ENCODE measurements at regions not wholly inside any gene's neighbourhood (a gene's known extent, or its start where the extent isn't known, plus 50 kb on each side); places are given as distances from the start of the nearest gene placed in this dataset.
"Not testable (repeated sequence)": the region's sequence is repeated elsewhere in the genome, so short reads cannot be mapped to it uniquely, and the experiment has no call there.

DNA sequence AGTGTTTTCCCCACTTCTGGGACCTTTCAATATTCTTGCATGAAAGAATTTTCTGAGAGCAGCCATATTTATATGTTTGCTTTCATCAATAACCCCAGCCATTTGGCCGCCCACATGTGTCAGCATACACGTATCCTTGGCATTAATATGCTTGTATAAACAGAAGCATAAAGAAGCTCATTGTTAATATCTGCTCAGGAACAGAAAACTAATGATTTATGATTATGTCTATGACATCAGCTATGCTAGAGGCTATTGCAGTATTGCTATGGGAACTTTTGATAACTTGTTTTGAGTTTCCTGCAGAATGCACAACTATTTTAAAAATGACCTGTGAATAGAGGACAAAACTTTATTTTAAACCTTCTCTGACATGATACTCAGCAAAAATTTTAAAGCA is 300.9 kb upstream of the MTPN start:
- H3K27me3 ChIP-seq (ENCODE audit: low read depth, low read length): no peaks in the 10 kb centered on the region

GRCh38 chr7:136275794-136276193 is 298.6 kb upstream of the MTPN start:
- H3K4me1 ChIP-seq (ENCODE audit: control insufficient read depth in 1 of 2, insufficient read depth in 2 of 2, low read length in 2 of 2): no peaks in the 10 kb centered on the region
- no peak overlapping the region for H3K27ac ChIP-seq (ENCODE audit: low read length)
- H3K9me3 ChIP-seq (ENCODE audit: control insufficient read depth in 1 of 2, low read length in 2 of 2): no peaks in the 10 kb centered on the region
- no peaks in the 10 kb centered on the region for H3K36me3 ChIP-seq (ENCODE audit: control insufficient read depth in 1 of 2, insufficient read depth in 2 of 2, low read length in 2 of 2)
- no peak overlapping the region for H3K4me3 ChIP-seq (ENCODE audit: low read depth in 1 of 2, low read length in 2 of 2)
- H3K27me3 ChIP-seq (ENCODE audit: low read depth, low read length): no peaks in the 10 kb centered on the region

More for the DNA sequence above, 300.9 kb upstream of the MTPN start:
- H3K4me3 ChIP-seq (ENCODE audit: low read depth in 1 of 2, low read length in 2 of 2): no peak overlapping the region
- no peak overlapping the region for H3K27ac ChIP-seq (ENCODE audit: low read length)
- no peaks in the 10 kb centered on the region for H3K36me3 ChIP-seq (ENCODE audit: control insufficient read depth in 1 of 2, insufficient read depth in 2 of 2, low read length in 2 of 2)
- no peaks in the 10 kb centered on the region for H3K4me1 ChIP-seq (ENCODE audit: control insufficient read depth in 1 of 2, insufficient read depth in 2 of 2, low read length in 2 of 2)
- H3K9me3 ChIP-seq (ENCODE audit: control insufficient read depth in 1 of 2, low read length in 2 of 2): no peaks in the 10 kb centered on the region

DNA sequence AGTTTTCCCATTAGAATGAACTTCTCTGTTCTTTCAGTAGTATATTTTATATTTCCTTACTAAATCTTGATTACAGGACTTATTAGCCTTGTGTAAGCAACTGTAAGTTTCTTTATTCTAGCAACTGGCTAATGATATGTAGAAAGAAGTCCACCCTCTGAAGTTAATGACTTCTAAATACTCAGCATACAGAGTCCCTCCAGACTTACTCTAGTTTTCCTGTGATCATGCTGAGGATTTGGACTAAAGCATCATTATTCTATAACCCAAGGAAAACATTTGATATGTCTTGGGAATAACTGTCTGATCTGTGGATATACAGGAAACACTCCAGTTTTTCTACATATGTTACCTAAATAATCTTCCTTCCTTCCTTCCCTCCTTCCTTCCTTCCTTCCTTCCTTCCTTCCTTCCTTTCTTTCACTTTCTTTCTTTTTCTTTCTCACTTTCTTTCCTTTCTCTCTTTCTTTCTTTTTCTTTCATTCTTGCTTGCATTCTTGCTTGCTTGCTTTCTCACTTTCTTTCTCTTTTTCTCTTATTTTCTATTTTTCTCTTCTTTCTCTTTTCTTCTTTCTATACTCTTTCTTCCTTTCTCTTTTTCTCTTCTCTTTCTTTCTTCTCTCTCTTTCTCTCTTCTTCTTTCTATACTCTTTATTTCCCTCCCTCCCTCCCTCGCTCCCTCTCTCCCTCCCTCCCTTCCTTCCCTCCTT is 297.6 kb upstream of the MTPN start:
- no peaks in the 10 kb centered on the region for H3K27me3 ChIP-seq (ENCODE audit: low read depth, low read length)
- H3K36me3 ChIP-seq (ENCODE audit: control insufficient read depth in 1 of 2, insufficient read depth in 2 of 2, low read length in 2 of 2): no peaks in the 10 kb centered on the region
- H3K4me1 ChIP-seq (ENCODE audit: control insufficient read depth in 1 of 2, insufficient read depth in 2 of 2, low read length in 2 of 2): no peaks in the 10 kb centered on the region
- no peak overlapping the region for H3K27ac ChIP-seq (ENCODE audit: low read length)
- no peaks in the 10 kb centered on the region for H3K9me3 ChIP-seq (ENCODE audit: control insufficient read depth in 1 of 2, low read length in 2 of 2)
- H3K4me3 ChIP-seq (ENCODE audit: low read depth in 1 of 2, low read length in 2 of 2): no peak overlapping the region

DNA sequence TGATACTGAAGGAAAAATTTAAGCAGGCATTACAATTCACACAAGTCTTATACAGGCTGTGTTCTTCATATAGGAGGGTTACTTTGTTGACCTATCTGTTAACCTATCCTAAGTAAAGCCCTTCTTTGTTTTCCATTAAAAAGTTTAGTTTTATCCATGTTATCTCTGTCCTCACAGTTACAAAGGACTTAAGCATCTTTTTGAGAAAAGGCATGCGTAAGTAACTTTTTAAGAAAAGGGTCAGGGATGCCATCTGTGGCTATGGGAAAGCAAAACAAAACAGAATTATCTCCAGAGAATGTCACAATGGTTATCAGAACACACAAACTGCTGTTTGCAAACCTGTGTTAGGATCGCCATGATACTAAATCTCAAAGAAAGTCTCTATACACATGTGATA is 295.8 kb upstream of the MTPN start:
- H3K27me3 ChIP-seq (ENCODE audit: low read depth, low read length): no peaks in the 10 kb centered on the region
- no peak overlapping the region for H3K4me3 ChIP-seq (ENCODE audit: low read depth in 1 of 2, low read length in 2 of 2)
- H3K36me3 ChIP-seq (ENCODE audit: control insufficient read depth in 1 of 2, insufficient read depth in 2 of 2, low read length in 2 of 2): no peaks in the 10 kb centered on the region
- H3K9me3 ChIP-seq (ENCODE audit: control insufficient read depth in 1 of 2, low read length in 2 of 2): no peaks in the 10 kb centered on the region
- no peaks in the 10 kb centered on the region for H3K4me1 ChIP-seq (ENCODE audit: control insufficient read depth in 1 of 2, insufficient read depth in 2 of 2, low read length in 2 of 2)
- H3K27ac ChIP-seq (ENCODE audit: low read length): no peak overlapping the region

GRCh38 chr7:136267822-136268221 is 290.7 kb upstream of the MTPN start:
- Histone ChIP-seq H3K36me3 (ENCODE audit: control insufficient read depth in 1 of 2, insufficient read depth in 2 of 2, low read length in 2 of 2) (no peaks in the 10 kb centered on the region), H3K4me3 (ENCODE audit: low read depth in 1 of 2, low read length in 2 of 2) (no peak overlapping the region), H3K9me3 (ENCODE audit: control insufficient read depth in 1 of 2, low read length in 2 of 2) (peaks cover 0 to 15% of the 10 kb centered on the region in 2 donors), H3K4me1 (ENCODE audit: control insufficient read depth in 1 of 2, insufficient read depth in 2 of 2, low read length in 2 of 2) (no peaks in the 10 kb centered on the region), H3K27ac (ENCODE audit: low read length) (no peak overlapping the region), H3K27me3 (ENCODE audit: low read depth, low read length) (no peaks in the 10 kb centered on the region)

GRCh38 chr7:136266457-136266856 is 289.3 kb upstream of the MTPN start:
- H3K4me1 ChIP-seq (ENCODE audit: control insufficient read depth in 1 of 2, insufficient read depth in 2 of 2, low read length in 2 of 2): no peaks in the 10 kb centered on the region
- H3K27me3 ChIP-seq (ENCODE audit: low read depth, low read length): no peaks in the 10 kb centered on the region
- H3K9me3 ChIP-seq (ENCODE audit: control insufficient read depth in 1 of 2, low read length in 2 of 2): peaks cover 0 to 15% of the 10 kb centered on the region in 2 donors
- H3K36me3 ChIP-seq (ENCODE audit: control insufficient read depth in 1 of 2, insufficient read depth in 2 of 2, low read length in 2 of 2): no peaks in the 10 kb centered on the region
- no peak overlapping the region for H3K4me3 ChIP-seq (ENCODE audit: low read depth in 1 of 2, low read length in 2 of 2)
- no peak overlapping the region for H3K27ac ChIP-seq (ENCODE audit: low read length)

DNA sequence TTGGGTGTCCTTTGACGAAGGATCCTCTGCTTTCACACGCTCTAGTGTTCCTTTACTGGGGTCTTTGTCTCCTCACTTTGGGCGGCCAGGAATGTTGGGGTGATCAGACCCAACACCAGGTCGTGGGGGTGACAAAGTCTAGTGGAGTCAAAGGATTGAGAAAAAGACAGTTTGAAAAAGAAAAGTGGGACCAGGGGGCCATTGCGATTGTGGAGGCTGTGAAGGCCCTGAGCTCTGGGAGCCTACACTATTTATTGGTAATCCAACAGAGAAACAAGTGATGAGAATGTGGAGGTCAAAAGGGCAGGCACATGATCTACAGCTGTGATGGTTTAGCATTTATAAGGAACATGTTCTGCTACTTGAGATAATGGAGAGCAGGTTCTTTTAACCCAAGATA is 287.1 kb upstream of the MTPN start:
- H3K4me1 ChIP-seq (ENCODE audit: control insufficient read depth in 1 of 2, insufficient read depth in 2 of 2, low read length in 2 of 2); H3K36me3 ChIP-seq (ENCODE audit: control insufficient read depth in 1 of 2, insufficient read depth in 2 of 2, low read length in 2 of 2); H3K4me3 ChIP-seq (ENCODE audit: low read depth in 1 of 2, low read length in 2 of 2); H3K27ac ChIP-seq (ENCODE audit: low read length); H3K27me3 ChIP-seq (ENCODE audit: low read depth, low read length): not testable (repeated sequence)
- peaks cover 0 to 23% of the 10 kb centered on the region in 2 donors for H3K9me3 ChIP-seq (ENCODE audit: control insufficient read depth in 1 of 2, low read length in 2 of 2)

- H3K27me3 ChIP-seq (ENCODE audit: low read depth, low read length); H3K27ac ChIP-seq (ENCODE audit: low read length); H3K4me3 ChIP-seq (ENCODE audit: low read depth in 1 of 2, low read length in 2 of 2); H3K36me3 ChIP-seq (ENCODE audit: control insufficient read depth in 1 of 2, insufficient read depth in 2 of 2, low read length in 2 of 2); H3K4me1 ChIP-seq (ENCODE audit: control insufficient read depth in 1 of 2, insufficient read depth in 2 of 2, low read length in 2 of 2): not testable (repeated sequence)
- peaks cover 0 to 23% of the 10 kb centered on the region in 2 donors for H3K9me3 ChIP-seq (ENCODE audit: control insufficient read depth in 1 of 2, low read length in 2 of 2)
Observed at GRCh38 chr7:136263112-136263860, 286.1 kb upstream of the MTPN start.

GRCh38 chr7:136260591-136260990 is 283.4 kb upstream of the MTPN start:
- not testable (repeated sequence) for H3K36me3 ChIP-seq (ENCODE audit: control insufficient read depth in 1 of 2, insufficient read depth in 2 of 2, low read length in 2 of 2); H3K27me3 ChIP-seq (ENCODE audit: low read depth, low read length); H3K4me3 ChIP-seq (ENCODE audit: low read depth in 1 of 2, low read length in 2 of 2); H3K4me1 ChIP-seq (ENCODE audit: control insufficient read depth in 1 of 2, insufficient read depth in 2 of 2, low read length in 2 of 2); H3K27ac ChIP-seq (ENCODE audit: low read length)
- peaks cover 0 to 23% of the 10 kb centered on the region in 2 donors for H3K9me3 ChIP-seq (ENCODE audit: control insufficient read depth in 1 of 2, low read length in 2 of 2)

DNA sequence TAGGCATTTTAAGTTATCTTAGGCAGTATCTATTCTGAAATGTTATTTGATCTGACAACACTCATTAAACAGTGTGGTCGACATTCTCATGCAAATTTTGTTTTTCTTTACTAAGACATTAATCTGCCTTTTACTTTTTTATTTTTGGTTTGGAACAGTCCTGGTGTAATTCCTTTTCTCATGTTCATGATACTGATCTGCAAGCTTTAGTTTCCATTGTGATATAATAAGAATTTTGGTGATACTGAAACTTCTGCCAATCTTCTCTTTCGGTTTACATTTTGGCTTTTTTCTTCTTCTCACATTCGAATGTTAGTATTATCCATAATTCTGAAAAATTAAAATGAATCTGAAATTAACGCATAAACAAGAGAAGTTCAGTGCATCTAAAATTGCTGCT is 281.9 kb upstream of the MTPN start:
- no peak overlapping the region for H3K4me3 ChIP-seq (ENCODE audit: low read depth in 1 of 2, low read length in 2 of 2)
- H3K27ac ChIP-seq (ENCODE audit: low read length): no peak overlapping the region
- H3K9me3 ChIP-seq (ENCODE audit: control insufficient read depth in 1 of 2, low read length in 2 of 2): peaks cover 0 to 13% of the 10 kb centered on the region in 2 donors
- no peaks in the 10 kb centered on the region for H3K27me3 ChIP-seq (ENCODE audit: low read depth, low read length)
- H3K4me1 ChIP-seq (ENCODE audit: control insufficient read depth in 1 of 2, insufficient read depth in 2 of 2, low read length in 2 of 2): no peaks in the 10 kb centered on the region
- H3K36me3 ChIP-seq (ENCODE audit: control insufficient read depth in 1 of 2, insufficient read depth in 2 of 2, low read length in 2 of 2): no peaks in the 10 kb centered on the region

DNA sequence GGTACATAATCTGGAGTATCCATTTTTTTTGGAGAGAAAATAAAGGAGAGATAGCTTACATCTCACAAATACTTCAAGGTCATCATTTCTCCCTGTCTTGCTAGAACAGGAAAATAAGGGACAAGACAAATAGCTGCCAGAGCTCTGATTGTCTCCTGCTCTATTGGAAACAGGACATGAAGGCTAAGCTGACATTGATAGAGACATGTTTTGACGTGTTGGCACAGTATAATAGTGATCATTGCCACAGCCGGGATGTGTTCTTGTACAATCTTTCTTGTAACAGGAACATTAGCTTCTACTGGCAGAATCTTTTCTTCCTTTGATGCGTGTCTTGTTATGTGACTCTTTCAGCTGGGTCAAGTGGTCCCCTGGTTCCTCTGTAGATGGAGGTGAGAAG is 279.3 kb upstream of the MTPN start:
- Histone ChIP-seq H3K36me3 (ENCODE audit: control insufficient read depth in 1 of 2, insufficient read depth in 2 of 2, low read length in 2 of 2) (no peaks in the 10 kb centered on the region), H3K9me3 (ENCODE audit: control insufficient read depth in 1 of 2, low read length in 2 of 2) (peaks cover 0 to 8% of the 10 kb centered on the region in 2 donors), H3K27ac (ENCODE audit: low read length) (no peak overlapping the region), H3K4me3 (ENCODE audit: low read depth in 1 of 2, low read length in 2 of 2) (no peak overlapping the region), H3K4me1 (ENCODE audit: control insufficient read depth in 1 of 2, insufficient read depth in 2 of 2, low read length in 2 of 2) (no peaks in the 10 kb centered on the region), H3K27me3 (ENCODE audit: low read depth, low read length) (no peaks in the 10 kb centered on the region)

DNA sequence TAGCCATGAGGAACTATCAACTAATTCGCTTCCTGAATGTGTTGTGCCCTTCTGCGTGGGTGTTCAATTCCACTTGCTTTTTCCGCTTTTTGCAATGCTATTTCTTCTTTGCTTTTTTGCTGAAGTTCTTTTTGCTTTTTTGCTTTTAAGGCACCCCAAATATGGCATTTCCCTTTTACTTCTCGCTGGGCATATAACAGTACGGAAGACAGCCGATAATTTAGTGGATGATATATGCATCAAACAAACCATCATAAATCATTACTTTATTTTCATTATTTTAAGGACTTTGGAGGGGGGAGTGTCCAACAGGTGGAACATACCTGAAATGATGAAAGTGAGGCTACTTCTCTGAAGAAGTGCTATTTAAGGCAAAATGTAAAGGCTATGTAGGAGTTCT is 277.0 kb upstream of the MTPN start:
- no peaks in the 10 kb centered on the region for H3K27me3 ChIP-seq (ENCODE audit: low read depth, low read length)
- no peak overlapping the region for H3K27ac ChIP-seq (ENCODE audit: low read length)
- no peaks in the 10 kb centered on the region for H3K4me1 ChIP-seq (ENCODE audit: control insufficient read depth in 1 of 2, insufficient read depth in 2 of 2, low read length in 2 of 2)
- H3K9me3 ChIP-seq (ENCODE audit: control insufficient read depth in 1 of 2, low read length in 2 of 2): no peaks in the 10 kb centered on the region
- H3K36me3 ChIP-seq (ENCODE audit: control insufficient read depth in 1 of 2, insufficient read depth in 2 of 2, low read length in 2 of 2): no peaks in the 10 kb centered on the region
- no peak overlapping the region for H3K4me3 ChIP-seq (ENCODE audit: low read depth in 1 of 2, low read length in 2 of 2)
